Ishikawa (cell line): ENCODE measurements at regions not wholly inside any gene's neighbourhood (a gene's known extent, or its start where the extent isn't known, plus 50 kb on each side); places are given as distances from the start of the nearest gene placed in this dataset.

Experiments used
- CEBPB ChIP-seq: IDR thresholded peaks from 2 replicates; pipeline ENCODE4 v1.6.1; 2012
- CREB1 ChIP-seq: IDR thresholded peaks from 2 replicates; pipeline ENCODE4 v1.6.1; 2012; ENCODE audit warnings: low read depth
- EGR1 ChIP-seq: IDR thresholded peaks from 2 replicates; pipeline ENCODE4 v1.6.1; 2012
- EP300 ChIP-seq: IDR thresholded peaks from 2 replicates; pipeline ENCODE4 v1.6.1; 2012; ENCODE audit warnings: borderline replicate concordance
- FOXM1 ChIP-seq: IDR thresholded peaks from 2 replicates; pipeline ENCODE4 v1.6.1; 2012; ENCODE audit warnings: low read depth, borderline replicate concordance
- MAX ChIP-seq: IDR thresholded peaks from 2 replicates; pipeline ENCODE4 v1.6.1; 2012
- NFIC ChIP-seq: IDR thresholded peaks from 2 replicates; pipeline ENCODE4 v1.6.1; 2012
- RAD21 ChIP-seq: IDR thresholded peaks from 2 replicates; pipeline ENCODE4 v1.6.1; 2012; ENCODE audit warnings: low read depth
- REST ChIP-seq: IDR thresholded peaks from 2 replicates; pipeline ENCODE4 v1.6.1; 2012; ENCODE audit warnings: low read depth, mild to moderate bottlenecking
- TAF1 ChIP-seq: IDR thresholded peaks from 2 replicates; pipeline ENCODE4 v1.6.1; 2012; ENCODE audit warnings: low read depth, mild to moderate bottlenecking
- TCF12 ChIP-seq: IDR thresholded peaks from 2 replicates; pipeline ENCODE4 v1.6.1; 2012; ENCODE audit warnings: low read depth
- TEAD4 ChIP-seq: IDR thresholded peaks from 2 replicates; pipeline ENCODE4 v1.6.1; 2012
- USF1 ChIP-seq: IDR thresholded peaks from 2 replicates; pipeline ENCODE4 v1.6.1; 2012
- YY1 ChIP-seq: IDR thresholded peaks from 2 replicates; pipeline ENCODE4 v1.6.1; 2012; ENCODE audit warnings: low read depth
- ZBTB7A ChIP-seq: IDR thresholded peaks from 2 replicates; pipeline ENCODE4 v1.6.1; 2012; ENCODE audit warnings: low read depth

- TF ChIP-seq RAD21 (no peak), CEBPB (no peak), TCF12 (no peak), REST (no peak), FOXM1 (no peak)
These were observed 68.9 kb upstream of the VGLL4 start for GRCh38 chr3:11712646-11713045.

- TF ChIP-seq NFIC (no peak), USF1 (no peak), REST (no peak), YY1 (no peak), EP300 (no peak), TEAD4 (no peak), TAF1 (no peak)
These were observed 68.2 kb upstream of the VGLL4 start for GRCh38 chr3:11711876-11712275.

- TF ChIP-seq ZBTB7A (no peak), FOXM1 (no peak), CREB1 (no peak), RAD21 (no peak)
These were observed 66.1 kb upstream of the VGLL4 start for GRCh38 chr3:11709782-11710181.

GRCh38 chr3:11706604-11707003 is 62.9 kb upstream of the VGLL4 start:
- TF ChIP-seq EGR1, result no peak
- TF ChIP-seq TEAD4, result no peak
- TF ChIP-seq YY1, result no peak
- TF ChIP-seq TAF1, result no peak
- no peak for TF ChIP-seq NFIC
- no peak for TF ChIP-seq REST
- no peak for TF ChIP-seq ZBTB7A
- TF ChIP-seq EP300, result no peak
- TF ChIP-seq FOXM1, result no peak
- no peak for TF ChIP-seq MAX
- no peak for TF ChIP-seq CEBPB

- TF ChIP-seq RAD21 (no peak), CEBPB (no peak), TAF1 (no peak), TEAD4 (no peak), ZBTB7A (no peak), TCF12 (no peak), EP300 (no peak), NFIC (no peak)
These were observed 61.3 kb upstream of the VGLL4 start for GRCh38 chr3:11705049-11705448.

- TF ChIP-seq TEAD4 (no peak), RAD21 (no peak)
These were observed 59.4 kb upstream of the VGLL4 start for GRCh38 chr3:11703146-11703545.

GRCh38 chr3:11699083-11699427 is 55.3 kb upstream of the VGLL4 start:
- TF ChIP-seq FOXM1 (no peak), CREB1 (no peak), TCF12 (no peak)
